GM23338 (cell line): ENCODE measurements at regions not wholly inside any gene's neighbourhood (a gene's known extent, or its start where the extent isn't known, plus 50 kb on each side); places are given as distances from the start of the nearest gene placed in this dataset.

Experiments used
- ATAC-seq: fragments of 200-7000 bp; cut with Tn5 transposase; 3 replicates; pipeline ENCODE4 v1.9.1; 2020
- DNase-seq: peaks from one replicate; pipeline ENCODE4 v3.0.0-alpha.2; 2015; ENCODE audit warnings: low spot score
- H2AFZ ChIP-seq: fragments of 200-600 bp; sonication (generic); 2 replicates; pipeline ENCODE4 v1.8.0; 2016; ENCODE audit warnings: antibody characterized with exemption, mild to moderate bottlenecking, moderate library complexity
- H3F3A ChIP-seq: fragments of 200-600 bp; sonication (generic); replicated peaks from 2 replicates; pipeline ENCODE4 v1.8.0; 2017; ENCODE audit warnings: antibody characterized with exemption, mixed run types, low read depth
- H3K27ac ChIP-seq: fragments of 200-600 bp; sonication (generic); 2 replicates; pipeline ENCODE4 v1.6.1; 2016; ENCODE audit warnings: low read depth
- H3K27me3 ChIP-seq: fragments of 200-600 bp; sonication (generic); 2 replicates; pipeline ENCODE4 v1.8.0; 2016; ENCODE audit warnings: mild to moderate bottlenecking, mixed run types, moderate library complexity; ENCODE audit not compliant: insufficient read depth
- H3K36me3 ChIP-seq: fragments of 200-600 bp; sonication (generic); 2 replicates; pipeline ENCODE4 v1.8.0; 2016; ENCODE audit warnings: mild to moderate bottlenecking; ENCODE audit not compliant: insufficient read depth
- H3K4me1 ChIP-seq: fragments of 200-600 bp; sonication (generic); 2 replicates; pipeline ENCODE4 v1.8.0; 2016; ENCODE audit warnings: mild to moderate bottlenecking, moderate library complexity; ENCODE audit not compliant: insufficient read depth
- H3K4me2 ChIP-seq: fragments of 200-600 bp; sonication (generic); 2 replicates; pipeline ENCODE4 v1.7.1; 2017; ENCODE audit warnings: mixed run types
- H3K4me3 ChIP-seq: fragments of 200-600 bp; sonication (generic); 2 replicates; pipeline ENCODE4 v1.6.1; 2016; ENCODE audit warnings: mixed run types
- H3K79me2 ChIP-seq: fragments of 200-600 bp; sonication (generic); replicated peaks from 2 replicates; pipeline ENCODE4 v1.8.0; 2017; ENCODE audit warnings: mild to moderate bottlenecking; ENCODE audit not compliant: insufficient read depth
- H3K9me2 ChIP-seq: fragments of 200-600 bp; sonication (generic); 2 replicates; pipeline ENCODE4 v1.8.0; 2017; ENCODE audit not compliant: insufficient read depth
- H4K20me1 ChIP-seq: fragments of 200-600 bp; sonication (generic); replicated peaks from 2 replicates; pipeline ENCODE4 v1.8.0; 2017; ENCODE audit warnings: mild to moderate bottlenecking; ENCODE audit not compliant: insufficient read depth
- H3K27ac Mint-ChIP-seq: 2 replicates; pipeline ENCODE4 v1.8.0; 2020; ENCODE audit warnings: inconsistent platforms, mild to moderate bottlenecking, moderate library complexity, mixed read lengths
- H3K27me3 Mint-ChIP-seq: 3 replicates; pipeline ENCODE4 v1.8.0; 2022; ENCODE audit warnings: low read depth, mild to moderate bottlenecking, moderate library complexity, mixed read lengths, inconsistent platforms; ENCODE audit not compliant: insufficient read depth, poor library complexity
- H3K36me3 Mint-ChIP-seq: 3 replicates; pipeline ENCODE4 v1.8.0; 2021; ENCODE audit warnings: low read depth, mild to moderate bottlenecking, inconsistent platforms, moderate library complexity, mixed read lengths
- H3K4me1 Mint-ChIP-seq: 3 replicates; pipeline ENCODE4 v1.8.0; 2020; ENCODE audit warnings: mild to moderate bottlenecking, inconsistent platforms, mixed read lengths
- H3K4me3 Mint-ChIP-seq: 3 replicates; pipeline ENCODE4 v1.8.0; 2021; ENCODE audit warnings: moderate library complexity, mild to moderate bottlenecking, inconsistent platforms, mixed read lengths
- H3K9me3 Mint-ChIP-seq: 3 replicates; pipeline ENCODE4 v1.8.0; 2020; ENCODE audit warnings: moderate library complexity, mild to moderate bottlenecking, inconsistent platforms, mixed read lengths
- CREB1 ChIP-seq: fragments of 250-450 bp; sonication (Bioruptor Pico); IDR thresholded peaks from 2 replicates; pipeline ENCODE4 v1.5.0; 2020; ENCODE audit warnings: low read depth, mild to moderate bottlenecking, moderate library complexity
- CTCF ChIP-seq, 2 experiments: fragments of 200-600 bp in 1 of 2; sonication (generic) in 1 of 2; conservative IDR thresholded peaks; 2 replicates each; pipeline versions ENCODE4 v1.5.1 to v1.6.1; 2016 to 2017; ENCODE audit warnings: antibody characterized with exemption in 2 of 2, low read depth in 2 of 2, mild to moderate bottlenecking in 2 of 2, moderate library complexity in 1 of 2
- EZH2 ChIP-seq: fragments of 200-600 bp; sonication (generic); IDR thresholded peaks from one replicate; pipeline ENCODE4 v1.8.0; 2017; ENCODE audit warnings: antibody characterized with exemption, mild to moderate bottlenecking, low read depth; ENCODE audit not compliant: unreplicated experiment
- JUNB ChIP-seq: IDR thresholded peaks from one replicate; pipeline ENCODE4 v1.6.1; 2016; ENCODE audit warnings: antibody characterized with exemption; ENCODE audit not compliant: unreplicated experiment
- NANOG ChIP-seq: IDR thresholded peaks from 2 replicates; pipeline ENCODE4 v1.6.1; 2016; ENCODE audit warnings: antibody characterized with exemption, borderline replicate concordance
- REST ChIP-seq: IDR thresholded peaks from one replicate; pipeline ENCODE4 v1.6.1; 2018; ENCODE audit warnings: antibody characterized with exemption; ENCODE audit not compliant: unreplicated experiment
- STAT1 ChIP-seq: IDR thresholded peaks from one replicate; pipeline ENCODE4 v1.6.1; 2016; ENCODE audit warnings: antibody characterized with exemption; ENCODE audit not compliant: unreplicated experiment
- ZNF114 ChIP-seq: fragments of 250-450 bp; sonication (Bioruptor Pico); IDR thresholded peaks from 2 replicates; pipeline ENCODE4 v1.5.0; 2020; ENCODE audit warnings: mild to moderate bottlenecking, moderate library complexity
- ZNF331 ChIP-seq: fragments of 250-450 bp; sonication (Bioruptor Pico); IDR thresholded peaks from 2 replicates; pipeline ENCODE4 v1.5.0; 2020; ENCODE audit warnings: low read depth, mild to moderate bottlenecking, moderate library complexity
- ZNF462 ChIP-seq: fragments of 250-450 bp; sonication (Bioruptor Pico); IDR thresholded peaks from 2 replicates; pipeline ENCODE4 v1.5.0; 2020; ENCODE audit warnings: mild to moderate bottlenecking, moderate library complexity

- Histone ChIP-seq H3K4me3 (no peak overlapping the region), H4K20me1 (no peaks in the 10 kb centered on the region), H3K79me2 (no peaks in the 10 kb centered on the region), H3K27ac (no peak overlapping the region), H3K27me3 (no peaks in the 10 kb centered on the region), H3K36me3 (no peaks in the 10 kb centered on the region), H2AFZ (no peak overlapping the region; the same call in 1 of the 2 replicates), H3K4me2 (peak overlapping the region; percentile 11; the same call in 1 of the 2 replicates), H3K9me2 (peaks cover 23% of the 10 kb centered on the region; the same call in 1 of the 2 replicates), H3F3A (no peaks in the 10 kb centered on the region), H3K4me1 (0 out of 2 replicates have a peak, but pooled peaks cover 3% of the 10 kb centered on the region)
- peaks cover 33% of the 10 kb centered on the region for H3K36me3 Mint-ChIP-seq
- H3K9me3 Mint-ChIP-seq, result peaks cover 39% of the 10 kb centered on the region
- TF ChIP-seq CTCF (conservative IDR thresholded peaks at IDR 0.05; ENCODE audit: low read depth in 2 of 2) (no peak), REST (no peak), JUNB (no peak), ZNF462 (CRISPR knock-in tag) (peak; percentile 87; the same call in 1 of the 2 replicates), ZNF114 (CRISPR knock-in tag) (no peak), NANOG (peak; percentile 37; the same call in 1 of the 2 replicates), EZH2 (no peak), STAT1 (no peak), ZNF331 (CRISPR knock-in tag) (no peak), CREB1 (CRISPR knock-in tag) (no peak)
- peaks cover 12% of the 10 kb centered on the region for H3K4me1 Mint-ChIP-seq
- peaks cover 2% of the 10 kb centered on the region for H3K27me3 Mint-ChIP-seq
- H3K27ac Mint-ChIP-seq, result no peak overlapping the region
- peak; percentile 63 for DNase-seq
- peak; percentile 83 for ATAC-seq
- H3K4me3 Mint-ChIP-seq, result no peak overlapping the region
These were observed 1506.8 kb downstream of the PCDH18 start for GRCh38 chr4:136025540-136025939.
